ENCODE measurements at regions not wholly inside any gene's neighbourhood (a gene's known extent, or its start where the extent isn't known, plus 50 kb on each side); places are given as distances from the start of the nearest gene placed in this dataset.

GRCh38 chr13:83667606-83668005 is 214.7 kb downstream of the SLITRK1 start:
- H3K9me3 ChIP-seq (ENCODE audit: control insufficient read depth in 4 of 4, low read length in 3 of 4) = peaks cover 0 to 3% (median 0%) of the 10 kb centered on the region in 4 donors
- no peak for DNase-seq (ENCODE audit: low spot score)
- no peak overlapping the region for H3K27ac ChIP-seq (ENCODE audit: low read depth in 1 of 2, low read length in 2 of 2)
- no peaks in the 10 kb centered on the region for H3K36me3 ChIP-seq (ENCODE audit: control insufficient read depth in 4 of 4, insufficient read depth in 3 of 4, low read depth in 1 of 4, low read length in 3 of 4)
- WGBS = 77% methylated on average over 2 of the region's 2 CpGs
- H3K4me3 ChIP-seq (ENCODE audit: low read depth in 1 of 3, low read length in 3 of 3) = no peak overlapping the region
- H3K4me1 ChIP-seq (ENCODE audit: control insufficient read depth in 4 of 4, insufficient read depth in 4 of 4, low read length in 3 of 4) = no peaks in the 10 kb centered on the region
- TF ChIP-seq NR2F2 (IDR thresholded peaks at IDR 0.05) = no peak
- TF ChIP-seq FOXA2 (IDR thresholded peaks at IDR 0.05) = no peak
- TF ChIP-seq JUND (IDR thresholded peaks at IDR 0.05) = no peak
- no peak for TF ChIP-seq HNF4A (conservative IDR thresholded peaks at IDR 0.05)
- no peak for TF ChIP-seq FOXA1 (IDR thresholded peaks at IDR 0.05)
- no peak for TF ChIP-seq CTCF (IDR thresholded peaks at IDR 0.05; ENCODE audit: low read depth, low read length, missing input control)
- no peak for TF ChIP-seq MAX (IDR thresholded peaks at IDR 0.05)
- TF ChIP-seq HNF4G (IDR thresholded peaks at IDR 0.05) = no peak
- no peak for TF ChIP-seq ZBTB33 (IDR thresholded peaks at IDR 0.05)
- no peak for TF ChIP-seq TAF1 (conservative IDR thresholded peaks at IDR 0.05)
- no peak for TF ChIP-seq GABPA (IDR thresholded peaks at IDR 0.05 in 1 of 2, conservative IDR thresholded peaks at IDR 0.05 in 1 of 2)
- no peak for TF ChIP-seq EGR1 (IDR thresholded peaks at IDR 0.05; ENCODE audit: low read depth in 2 of 2)
- TF ChIP-seq ATF3 (IDR thresholded peaks at IDR 0.05) = no peak
- no peak for TF ChIP-seq REST (IDR thresholded peaks at IDR 0.05)
- TF ChIP-seq RAD21 (IDR thresholded peaks at IDR 0.05) = no peak
- H3K27me3 ChIP-seq (ENCODE audit: control insufficient read depth in 4 of 4, insufficient read depth in 4 of 4, low read length in 3 of 4) = peaks cover 0 to under 1% (median 0%) of the 10 kb centered on the region in 4 donors
- no peak overlapping the region for H3K9ac ChIP-seq (ENCODE audit: low read depth in 1 of 2, low read length in 2 of 2)

GRCh38 chr13:83666141-83666540 is 216.1 kb downstream of the SLITRK1 start:
- H3K4me3 ChIP-seq (ENCODE audit: low read depth in 1 of 3, low read length in 3 of 3) = no peak overlapping the region
- WGBS = 46% methylated on average over 1 of the region's 1 CpG
- no peak for DNase-seq (ENCODE audit: low spot score)
- no peaks in the 10 kb centered on the region for H3K4me1 ChIP-seq (ENCODE audit: control insufficient read depth in 4 of 4, insufficient read depth in 4 of 4, low read length in 3 of 4)
- no peak overlapping the region for H3K27ac ChIP-seq (ENCODE audit: low read depth in 1 of 2, low read length in 2 of 2)
- H3K27me3 ChIP-seq (ENCODE audit: control insufficient read depth in 4 of 4, insufficient read depth in 4 of 4, low read length in 3 of 4) = peaks cover 0 to 2% (median 0%) of the 10 kb centered on the region in 4 donors
- no peak overlapping the region for H3K9ac ChIP-seq (ENCODE audit: low read depth in 1 of 2, low read length in 2 of 2)
- no peak for TF ChIP-seq RAD21 (IDR thresholded peaks at IDR 0.05)
- no peak for TF ChIP-seq SP1 (IDR thresholded peaks at IDR 0.05)
- TF ChIP-seq GABPA (IDR thresholded peaks at IDR 0.05 in 1 of 2, conservative IDR thresholded peaks at IDR 0.05 in 1 of 2) = no peak
- no peak for TF ChIP-seq HNF4A (conservative IDR thresholded peaks at IDR 0.05)
- no peak for TF ChIP-seq JUND (IDR thresholded peaks at IDR 0.05)
- no peak for TF ChIP-seq CTCF (IDR thresholded peaks at IDR 0.05; ENCODE audit: low read depth, low read length, missing input control)
- no peaks in the 10 kb centered on the region for H3K9me3 ChIP-seq (ENCODE audit: control insufficient read depth in 4 of 4, low read length in 3 of 4)
- H3K36me3 ChIP-seq (ENCODE audit: control insufficient read depth in 4 of 4, insufficient read depth in 3 of 4, low read depth in 1 of 4, low read length in 3 of 4) = no peaks in the 10 kb centered on the region
